ENCODE measurements at regions not wholly inside any gene's neighbourhood (a gene's known extent, or its start where the extent isn't known, plus 50 kb on each side); places are given as distances from the start of the nearest gene placed in this dataset.
A peak's percentile ranks its signal among the peaks of the same experiment; 100 is the strongest.
"Not testable (repeated sequence)": the region's sequence is repeated elsewhere in the genome, so short reads cannot be mapped to it uniquely, and the experiment has no call there.

DNA sequence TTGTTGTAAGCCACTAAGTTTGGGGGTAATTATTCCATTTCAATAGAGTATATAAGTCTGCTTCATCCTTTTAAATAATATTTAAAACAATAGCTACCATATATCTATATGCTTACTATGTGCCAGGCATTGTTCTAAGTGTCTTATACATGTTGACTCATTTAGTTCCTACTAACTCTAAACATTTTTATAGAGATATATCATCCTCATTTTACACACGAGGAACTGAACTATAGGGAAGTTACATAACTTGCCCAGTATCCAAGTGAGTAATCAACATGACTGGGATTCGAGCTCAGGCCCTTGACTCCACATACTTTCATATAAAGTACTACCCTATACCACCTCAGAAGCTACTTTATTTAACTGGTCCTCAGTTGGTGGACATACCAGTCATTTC is 175.3 kb upstream of the RAI2 start:
- no peak overlapping the region for H3K4me3 ChIP-seq (ENCODE audit: control insufficient read depth, low read depth, low read length)
- TF ChIP-seq CTCF (conservative IDR thresholded peaks at IDR 0.05; ENCODE audit: control insufficient read depth, insufficient read depth, low read depth, low read length): no peak
- no peak for DNase-seq (ENCODE audit: low read depth)

DNA sequence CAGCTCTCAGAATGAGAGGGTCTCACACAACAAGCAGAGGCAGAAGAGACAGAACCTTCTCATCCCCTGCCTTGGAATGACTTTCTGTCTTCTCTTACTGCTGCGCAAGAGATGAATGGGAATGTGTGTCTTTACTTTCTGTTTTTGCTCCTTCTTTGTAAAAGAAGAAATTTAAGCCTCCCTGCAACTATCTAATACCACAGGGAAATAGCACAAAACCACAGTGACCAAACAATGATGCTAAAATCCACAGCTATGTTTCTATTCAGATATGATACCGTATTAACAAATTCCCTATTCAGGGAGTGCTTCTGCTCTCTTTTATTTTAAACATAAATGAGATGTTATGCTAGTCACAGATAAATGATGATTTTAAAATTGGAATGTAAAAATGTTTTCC is 173.8 kb upstream of the RAI2 start:
- H3K4me3 ChIP-seq (ENCODE audit: control insufficient read depth, low read depth, low read length): no peak overlapping the region
- no peak for DNase-seq (ENCODE audit: low read depth)
- no peak for TF ChIP-seq CTCF (conservative IDR thresholded peaks at IDR 0.05; ENCODE audit: control insufficient read depth, insufficient read depth, low read depth, low read length)

DNA sequence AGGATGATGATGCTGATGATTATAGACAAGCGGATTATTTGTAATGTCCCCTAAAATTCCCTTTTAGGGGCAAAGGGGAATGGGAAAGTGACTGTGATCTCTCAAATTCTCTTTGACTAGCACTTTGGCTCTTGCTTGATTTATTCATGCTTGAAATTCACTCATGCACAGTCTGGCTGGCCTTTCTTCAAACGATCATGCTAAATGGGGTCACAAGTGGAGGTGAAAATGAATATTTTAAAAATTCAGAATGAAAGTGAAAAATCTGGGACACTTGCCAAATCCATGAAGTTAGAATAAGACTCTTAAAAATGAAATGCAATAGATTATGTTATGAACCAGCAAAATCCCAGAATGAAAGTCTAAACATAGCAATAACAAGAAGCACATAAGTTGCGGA is 173.4 kb upstream of the RAI2 start:
- no peak overlapping the region for H3K4me3 ChIP-seq (ENCODE audit: control insufficient read depth, low read depth, low read length)
- TF ChIP-seq CTCF (conservative IDR thresholded peaks at IDR 0.05; ENCODE audit: control insufficient read depth, insufficient read depth, low read depth, low read length): no peak
- DNase-seq (ENCODE audit: low read depth): no peak

DNA sequence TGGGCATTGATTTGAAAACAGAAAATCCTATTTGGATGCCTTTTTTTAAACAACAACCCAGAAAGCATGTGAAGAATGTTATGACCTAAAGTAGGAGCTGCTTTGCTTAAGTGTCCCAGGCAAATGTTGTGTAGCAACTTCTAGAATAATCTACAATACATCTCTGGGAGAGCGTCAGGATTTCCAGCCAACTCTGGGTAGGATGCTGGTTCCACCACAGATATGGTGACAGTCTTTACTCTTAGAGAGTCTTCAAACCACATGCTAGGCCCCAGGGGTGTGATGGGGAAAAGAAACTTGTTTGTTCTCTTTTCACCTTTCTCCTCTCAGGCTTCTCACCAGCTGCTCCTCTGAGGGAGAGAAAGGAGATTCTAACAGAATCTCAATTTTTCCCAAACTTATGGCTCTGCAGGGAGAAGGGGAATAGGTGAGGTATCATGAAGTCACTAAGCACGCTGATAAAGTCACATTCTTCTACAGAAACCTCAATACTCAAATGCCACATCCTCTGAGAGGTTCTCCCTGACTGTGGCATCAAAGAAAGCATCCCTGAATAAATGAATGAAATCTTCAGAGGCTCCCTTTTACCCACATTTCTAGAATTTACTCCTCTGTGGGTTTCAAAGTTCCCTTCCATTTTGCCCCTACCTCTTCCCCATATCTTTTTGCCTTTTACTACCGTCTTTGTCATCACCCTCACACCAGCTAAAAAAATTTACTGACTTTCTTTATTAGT is 171.6 kb upstream of the RAI2 start:
- no peak for DNase-seq (ENCODE audit: low read depth)
- no peak for TF ChIP-seq CTCF (conservative IDR thresholded peaks at IDR 0.05; ENCODE audit: control insufficient read depth, insufficient read depth, low read depth, low read length)

DNA sequence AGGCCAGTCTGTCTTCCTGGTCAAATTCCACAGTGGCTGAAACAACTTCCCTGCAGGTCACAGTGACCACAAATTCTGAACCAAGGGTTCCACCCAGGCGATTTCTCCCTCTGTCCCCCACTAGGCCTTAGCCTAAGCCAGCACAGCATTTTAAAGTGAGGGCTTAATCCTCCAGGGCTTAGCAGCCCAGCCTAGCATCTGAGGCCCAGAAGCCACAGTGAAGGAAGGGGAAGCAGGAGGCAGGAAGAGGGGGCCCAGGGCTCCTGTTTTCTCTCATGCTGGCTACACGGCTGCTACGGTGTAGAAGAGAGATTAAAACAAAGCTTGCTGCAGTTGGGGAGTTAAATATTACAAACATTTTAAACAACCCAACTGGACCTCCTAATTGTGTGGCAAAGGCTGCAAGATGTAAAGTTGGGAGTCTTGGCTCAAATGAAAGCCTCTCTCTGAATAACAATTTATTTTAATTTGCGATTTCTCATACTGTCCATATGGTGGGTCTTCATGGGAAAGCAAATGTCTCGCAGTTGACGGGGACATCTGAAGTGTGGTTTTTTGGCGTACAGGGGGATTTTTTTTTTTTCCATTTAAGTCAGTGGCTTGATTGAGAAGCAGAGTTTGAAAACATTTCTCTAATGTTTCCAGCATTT is 170.8 kb upstream of the RAI2 start:
- H3K4me3 ChIP-seq (ENCODE audit: control insufficient read depth, low read depth, low read length): no peak overlapping the region
- no peak for TF ChIP-seq CTCF (conservative IDR thresholded peaks at IDR 0.05; ENCODE audit: control insufficient read depth, insufficient read depth, low read depth, low read length)
- no peak for DNase-seq (ENCODE audit: low read depth)

More for the DNA sequence above, 171.6 kb upstream of the RAI2 start:
- H3K4me3 ChIP-seq (ENCODE audit: control insufficient read depth, low read depth, low read length): no peak overlapping the region

DNA sequence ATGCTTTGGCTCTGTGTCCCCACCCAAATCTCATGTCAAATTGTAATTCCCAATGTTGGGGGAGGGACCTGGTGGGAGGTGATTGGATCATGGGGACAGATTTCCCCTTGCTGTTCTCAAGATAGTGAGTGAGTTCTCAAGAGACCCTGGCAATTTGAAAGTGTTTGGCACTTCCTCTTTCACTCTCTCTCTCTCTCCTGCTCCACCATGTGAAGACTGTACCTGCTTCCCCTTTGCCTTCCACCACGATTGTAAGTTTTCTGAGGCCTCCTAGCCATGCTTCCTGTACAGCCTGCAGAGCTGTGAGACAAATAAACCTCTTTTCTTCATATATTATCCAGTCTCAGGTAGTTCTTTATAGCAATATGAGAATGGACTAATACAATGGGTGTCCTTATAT is 169.6 kb upstream of the RAI2 start:
- DNase-seq (ENCODE audit: low read depth); H3K4me3 ChIP-seq (ENCODE audit: control insufficient read depth, low read depth, low read length): not testable (repeated sequence)

- peak; percentile 1 for DNase-seq (ENCODE audit: low read depth)
- no peak overlapping the region for H3K4me3 ChIP-seq (ENCODE audit: control insufficient read depth, low read depth, low read length)
- TF ChIP-seq CTCF (conservative IDR thresholded peaks at IDR 0.05; ENCODE audit: control insufficient read depth, insufficient read depth, low read depth, low read length): no peak
Observed at GRCh38 chrX:18026166-18026565, 165.1 kb upstream of the RAI2 start.
